ENCODE measurements at regions not wholly inside any gene's neighbourhood (a gene's known extent, or its start where the extent isn't known, plus 50 kb on each side); places are given as distances from the start of the nearest gene placed in this dataset.
"Not testable (repeated sequence)": the region's sequence is repeated elsewhere in the genome, so short reads cannot be mapped to it uniquely, and the experiment has no call there.

DNA sequence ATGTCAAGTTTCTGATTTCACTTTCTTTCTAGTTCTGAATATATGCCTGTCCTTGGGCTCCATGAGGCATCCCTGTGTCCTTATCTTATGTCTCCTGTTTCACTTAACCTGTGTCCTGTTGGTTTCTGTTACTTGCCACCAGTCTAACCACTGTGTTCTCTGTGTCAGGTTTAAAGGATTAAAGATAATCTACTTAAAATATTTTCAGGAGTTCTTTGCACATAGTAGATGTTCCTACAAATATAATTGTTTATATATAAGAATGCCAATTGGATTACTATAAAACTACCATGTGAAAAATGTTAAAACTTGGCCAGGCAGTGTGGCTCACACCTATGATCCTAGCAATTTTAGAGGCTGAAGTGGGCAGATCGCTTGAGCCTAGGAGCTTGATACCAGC is 406.4 kb downstream of the CCER1 start:
- DNase-seq (ENCODE audit: low read depth), result no peak
- H3K4me3 ChIP-seq (ENCODE audit: low read depth, low read length), result no peak overlapping the region
- TF ChIP-seq, protein P1, sequence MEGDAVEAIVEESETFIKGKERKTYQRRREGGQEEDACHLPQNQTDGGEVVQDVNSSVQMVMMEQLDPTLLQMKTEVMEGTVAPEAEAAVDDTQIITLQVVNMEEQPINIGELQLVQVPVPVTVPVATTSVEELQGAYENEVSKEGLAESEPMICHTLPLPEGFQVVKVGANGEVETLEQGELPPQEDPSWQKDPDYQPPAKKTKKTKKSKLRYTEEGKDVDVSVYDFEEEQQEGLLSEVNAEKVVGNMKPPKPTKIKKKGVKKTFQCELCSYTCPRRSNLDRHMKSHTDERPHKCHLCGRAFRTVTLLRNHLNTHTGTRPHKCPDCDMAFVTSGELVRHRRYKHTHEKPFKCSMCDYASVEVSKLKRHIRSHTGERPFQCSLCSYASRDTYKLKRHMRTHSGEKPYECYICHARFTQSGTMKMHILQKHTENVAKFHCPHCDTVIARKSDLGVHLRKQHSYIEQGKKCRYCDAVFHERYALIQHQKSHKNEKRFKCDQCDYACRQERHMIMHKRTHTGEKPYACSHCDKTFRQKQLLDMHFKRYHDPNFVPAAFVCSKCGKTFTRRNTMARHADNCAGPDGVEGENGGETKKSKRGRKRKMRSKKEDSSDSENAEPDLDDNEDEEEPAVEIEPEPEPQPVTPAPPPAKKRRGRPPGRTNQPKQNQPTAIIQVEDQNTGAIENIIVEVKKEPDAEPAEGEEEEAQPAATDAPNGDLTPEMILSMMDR (IDR thresholded peaks at IDR 0.05; ENCODE audit: insufficient read depth, low read depth, low read length), result no peak

DNA sequence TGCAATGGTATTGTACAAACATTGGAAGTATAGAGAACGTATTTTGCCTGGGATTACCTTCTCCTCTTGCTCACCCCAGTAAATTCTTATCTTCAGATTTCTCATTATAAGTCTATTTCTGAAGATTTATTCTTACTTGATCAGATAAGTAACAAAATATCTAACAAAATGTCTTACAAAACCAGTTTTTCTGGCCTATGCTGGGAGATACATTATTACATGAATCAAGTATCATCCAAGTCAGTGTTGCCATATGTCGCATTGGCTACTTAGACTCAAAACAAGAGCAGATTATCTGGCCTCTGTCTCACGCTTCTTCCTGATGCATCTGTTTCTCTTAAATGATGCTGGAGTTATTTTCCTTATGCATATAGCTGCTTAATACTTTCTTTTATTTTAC is 408.5 kb downstream of the CCER1 start:
- TF ChIP-seq, protein P1 (IDR thresholded peaks at IDR 0.05; ENCODE audit: insufficient read depth, low read depth, low read length), result no peak
- H3K4me3 ChIP-seq (ENCODE audit: low read depth, low read length), result no peak overlapping the region
- no peak for DNase-seq (ENCODE audit: low read depth)

DNA sequence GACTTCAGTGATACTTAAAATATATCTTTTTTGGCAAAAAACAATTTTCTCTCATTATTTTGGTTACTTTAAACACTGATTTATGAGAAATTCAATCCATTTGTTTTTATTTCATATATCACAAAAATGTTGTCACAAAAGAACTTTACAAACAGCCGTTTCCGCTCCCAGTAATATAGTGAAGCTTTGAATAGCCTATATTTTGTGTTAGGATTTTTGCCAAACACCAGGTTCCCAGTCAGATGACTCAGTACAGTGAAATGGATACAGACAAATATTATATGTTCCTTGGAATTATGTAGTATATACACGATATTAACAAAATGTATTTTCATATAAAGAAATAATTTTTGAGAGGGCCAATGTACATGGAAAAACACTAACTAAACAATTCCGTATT is 411.1 kb downstream of the CCER1 start:
- no peak for DNase-seq (ENCODE audit: low read depth)
- TF ChIP-seq, protein P1 (IDR thresholded peaks at IDR 0.05; ENCODE audit: insufficient read depth, low read depth, low read length), result no peak

DNA sequence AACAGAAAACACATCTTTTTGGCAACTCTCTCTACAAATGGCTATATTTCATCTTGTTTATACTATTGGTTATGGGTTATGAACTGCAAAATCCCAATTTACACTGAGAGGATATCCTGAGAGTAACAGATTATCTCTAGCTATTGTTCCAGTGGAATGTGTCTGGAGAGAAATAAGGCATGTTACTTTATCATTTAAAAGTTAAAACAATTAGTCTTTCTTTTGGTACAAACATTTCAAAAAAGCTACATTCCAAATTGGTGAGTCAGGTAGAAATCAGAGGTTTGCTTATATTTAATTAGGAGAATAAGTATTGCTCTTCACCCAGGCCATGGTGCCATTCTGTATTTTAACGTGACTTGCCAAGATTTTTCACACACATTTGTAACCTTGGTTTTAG is 411.6 kb downstream of the CCER1 start:
- no peak overlapping the region for H3K4me3 ChIP-seq (ENCODE audit: low read depth, low read length)
- no peak for DNase-seq (ENCODE audit: low read depth)
- TF ChIP-seq, protein P1 (IDR thresholded peaks at IDR 0.05; ENCODE audit: insufficient read depth, low read depth, low read length), result no peak

More for the DNA sequence above, 411.1 kb downstream of the CCER1 start:
- H3K4me3 ChIP-seq (ENCODE audit: low read depth, low read length), result no peak overlapping the region

DNA sequence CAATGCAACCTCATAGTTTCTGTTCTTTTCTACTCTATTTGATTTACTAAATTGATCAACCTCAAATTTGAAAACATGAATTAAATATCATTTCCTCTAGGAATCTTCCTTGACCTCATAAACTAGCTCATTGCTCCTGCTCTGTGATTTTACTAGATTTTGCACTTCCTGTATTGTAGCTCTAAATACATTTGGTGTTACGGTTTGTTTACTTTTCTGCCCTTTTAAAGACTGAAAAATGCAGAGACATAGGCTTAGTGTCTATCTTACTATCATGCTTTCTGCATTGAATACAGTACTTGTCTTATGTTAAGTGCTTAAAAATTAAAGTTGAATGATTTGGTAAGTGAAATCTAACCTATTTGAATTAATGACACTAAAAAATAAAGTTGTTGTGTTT is 412.1 kb downstream of the CCER1 start:
- DNase-seq (ENCODE audit: low read depth); H3K4me3 ChIP-seq (ENCODE audit: low read depth, low read length): not testable (repeated sequence)

DNA sequence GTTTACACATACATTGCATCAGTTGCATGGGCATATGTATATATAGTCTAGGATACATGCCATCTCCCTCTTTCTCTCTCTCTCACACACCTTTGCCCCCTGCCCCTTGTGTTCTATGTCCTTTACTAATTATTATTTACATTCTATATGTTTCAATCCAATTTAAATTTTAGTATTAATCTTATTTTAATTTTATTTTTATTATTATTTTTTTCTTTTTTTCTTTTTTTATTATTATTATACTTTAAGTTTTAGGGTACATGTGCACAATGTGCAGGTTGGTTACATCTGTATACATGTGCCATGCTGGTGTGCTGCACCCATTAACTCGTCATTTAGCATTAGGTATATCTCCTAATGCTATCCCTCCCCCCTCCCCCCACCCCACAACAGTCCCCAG is 421.1 kb downstream of the CCER1 start:
- DNase-seq (ENCODE audit: low read depth); H3K4me3 ChIP-seq (ENCODE audit: low read depth, low read length): not testable (repeated sequence)

DNA sequence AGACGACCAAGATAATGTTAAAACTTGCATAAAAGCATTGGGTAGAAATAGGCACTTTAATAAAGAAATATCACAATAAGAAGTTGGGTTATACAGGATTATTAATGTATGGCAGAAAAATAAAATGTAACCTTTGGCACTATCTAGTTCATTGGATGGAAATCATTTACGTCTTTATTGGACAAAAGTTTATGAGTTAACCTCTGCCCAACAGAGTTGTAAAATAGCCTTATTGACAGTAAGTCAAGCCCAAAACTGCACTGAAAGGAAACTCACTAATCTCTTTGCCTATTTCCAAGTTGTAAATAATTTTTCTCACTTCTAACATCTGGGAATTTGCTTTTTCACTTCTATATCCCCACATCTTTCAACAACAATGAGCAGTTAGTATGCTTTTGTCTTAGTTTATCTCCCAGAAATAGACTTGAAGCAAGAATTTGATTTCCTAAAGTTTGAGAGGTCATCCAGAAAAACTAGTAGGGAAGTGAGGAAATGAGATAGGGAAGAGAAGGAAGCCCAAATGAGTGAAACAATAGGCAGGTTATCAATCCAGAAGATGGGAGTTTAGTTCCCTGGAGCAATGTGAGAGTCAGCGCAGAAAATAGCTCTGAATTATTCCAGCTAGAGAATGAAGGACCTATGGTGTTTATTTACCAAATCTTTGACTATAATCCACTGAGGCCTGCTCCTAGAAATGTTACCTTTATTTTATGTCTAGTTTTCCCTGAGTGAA is 434.8 kb downstream of the CCER1 start:
- TF ChIP-seq, protein P1 (IDR thresholded peaks at IDR 0.05; ENCODE audit: insufficient read depth, low read depth, low read length), result no peak
- DNase-seq (ENCODE audit: low read depth), result no peak
- H3K4me3 ChIP-seq (ENCODE audit: low read depth, low read length), result no peak overlapping the region

DNA sequence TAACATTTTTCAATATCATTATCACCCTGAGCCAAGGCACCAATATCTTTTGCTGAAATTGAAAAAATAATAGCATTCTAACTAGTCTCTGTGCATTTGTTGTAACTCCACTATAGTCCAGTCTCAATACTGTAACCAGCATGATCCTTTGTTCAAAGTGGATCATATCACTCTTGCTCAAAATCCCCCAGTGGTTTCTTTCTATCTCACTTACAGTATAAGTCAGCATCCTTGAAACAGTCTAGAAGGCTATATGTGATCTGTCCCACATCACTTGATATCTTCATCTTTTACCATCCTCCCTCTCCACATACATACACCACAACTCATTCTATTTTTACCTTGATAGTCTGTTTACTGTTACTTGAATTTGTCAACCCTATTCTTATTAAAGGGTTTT is 435.7 kb downstream of the CCER1 start:
- TF ChIP-seq, protein P1 (IDR thresholded peaks at IDR 0.05; ENCODE audit: insufficient read depth, low read depth, low read length), result no peak

More for the DNA sequence above, 435.7 kb downstream of the CCER1 start:
- DNase-seq (ENCODE audit: low read depth), result no peak
- no peak overlapping the region for H3K4me3 ChIP-seq (ENCODE audit: low read depth, low read length)
